ENCODE measurements at regions not wholly inside any gene's neighbourhood (a gene's known extent, or its start where the extent isn't known, plus 50 kb on each side); places are given as distances from the start of the nearest gene placed in this dataset.
"Not testable (repeated sequence)": the region's sequence is repeated elsewhere in the genome, so short reads cannot be mapped to it uniquely, and the experiment has no call there.

- peak; percentile 79 for DNase-seq
Observed at GRCh38 chrX:26581091-26581490, 365.1 kb downstream of the MAGEB5 start.

GRCh38 chrX:26580021-26580420, 364.1 kb downstream of the MAGEB5 start:
- peak; percentile 70 for DNase-seq

GRCh38 chrX:26574234-26574633, 358.3 kb downstream of the MAGEB5 start:
- DNase-seq, result peak; percentile 60

GRCh38 chrX:26562156-26562555, 346.2 kb downstream of the MAGEB5 start:
- DNase-seq, result no peak

GRCh38 chrX:26559855-26560254, 343.9 kb downstream of the MAGEB5 start:
- no peak for DNase-seq

GRCh38 chrX:26558719-26559386, 342.9 kb downstream of the MAGEB5 start:
- no peak for DNase-seq

GRCh38 chrX:26557691-26558321, 341.8 kb downstream of the MAGEB5 start:
- DNase-seq, result no peak

- DNase-seq, result not testable (repeated sequence)
Observed at GRCh38 chrX:26525768-26526167, 309.8 kb downstream of the MAGEB5 start.

GRCh38 chrX:26522501-26522900, 306.5 kb downstream of the MAGEB5 start:
- DNase-seq, result no peak

GRCh38 chrX:26511589-26512363, 295.8 kb downstream of the MAGEB5 start:
- no peak for DNase-seq

- DNase-seq, result no peak
Observed at GRCh38 chrX:26470941-26471340, 255.0 kb downstream of the MAGEB5 start.

- DNase-seq, result no peak
Observed at GRCh38 chrX:26466387-26466786, 250.4 kb downstream of the MAGEB5 start.

GRCh38 chrX:26445288-26445687, 229.3 kb downstream of the MAGEB5 start:
- DNase-seq, result no peak

GRCh38 chrX:26444417-26444816, 228.4 kb downstream of the MAGEB5 start:
- DNase-seq, result not testable (repeated sequence)

GRCh38 chrX:26442340-26442739, 226.4 kb downstream of the MAGEB5 start:
- DNase-seq, result peak; percentile 15

- no peak for DNase-seq
Observed at GRCh38 chrX:26414534-26414933, 198.6 kb downstream of the MAGEB5 start.

- DNase-seq, result no peak
Observed at GRCh38 chrX:26411045-26411444, 195.1 kb downstream of the MAGEB5 start.

- no peak for DNase-seq
Observed at GRCh38 chrX:26409636-26410035, 193.7 kb downstream of the MAGEB5 start.

- DNase-seq, result no peak
Observed at GRCh38 chrX:26387906-26388305, 171.9 kb downstream of the MAGEB5 start.

- DNase-seq, result no peak
Observed at GRCh38 chrX:26376037-26376708, 160.2 kb downstream of the MAGEB5 start.

GRCh38 chrX:26375346-26375745, 159.4 kb downstream of the MAGEB5 start:
- no peak for DNase-seq

GRCh38 chrX:26373829-26374228, 157.9 kb downstream of the MAGEB5 start:
- DNase-seq, result no peak

- no peak for DNase-seq
Observed at GRCh38 chrX:26352891-26353430, 137.0 kb downstream of the MAGEB5 start.
